Epidermal melanocyte (primary cell): ENCODE measurements at regions not wholly inside any gene's neighbourhood (a gene's known extent, or its start where the extent isn't known, plus 50 kb on each side); places are given as distances from the start of the nearest gene placed in this dataset.
"Not testable (repeated sequence)": the region's sequence is repeated elsewhere in the genome, so short reads cannot be mapped to it uniquely, and the experiment has no call there.

Experiments used
- DNase-seq: peaks from one replicate; pipeline ENCODE4 v3.0.0; 2011; ENCODE audit warnings: low spot score; ENCODE audit not compliant: insufficient read length

DNA sequence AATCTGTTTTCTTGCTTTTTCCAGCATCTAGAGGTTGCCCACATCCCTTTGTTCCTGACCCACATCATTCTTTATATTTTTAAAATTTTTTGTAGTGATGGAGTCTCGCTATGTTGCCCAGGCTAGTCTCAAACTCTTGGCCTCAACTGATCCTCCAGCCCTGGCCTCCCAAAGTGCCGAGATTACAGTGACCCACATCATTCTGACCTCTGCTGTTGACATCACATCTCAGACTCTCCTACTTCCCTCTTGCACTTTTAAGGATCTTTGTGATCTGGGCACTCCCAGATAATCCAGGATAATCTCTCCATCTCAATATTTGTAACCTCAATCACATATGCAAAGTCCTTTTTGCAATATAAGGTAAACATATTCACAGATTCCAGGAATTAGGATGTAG, 266.6 kb downstream of the MEX3B start:
- no peak for DNase-seq

DNA sequence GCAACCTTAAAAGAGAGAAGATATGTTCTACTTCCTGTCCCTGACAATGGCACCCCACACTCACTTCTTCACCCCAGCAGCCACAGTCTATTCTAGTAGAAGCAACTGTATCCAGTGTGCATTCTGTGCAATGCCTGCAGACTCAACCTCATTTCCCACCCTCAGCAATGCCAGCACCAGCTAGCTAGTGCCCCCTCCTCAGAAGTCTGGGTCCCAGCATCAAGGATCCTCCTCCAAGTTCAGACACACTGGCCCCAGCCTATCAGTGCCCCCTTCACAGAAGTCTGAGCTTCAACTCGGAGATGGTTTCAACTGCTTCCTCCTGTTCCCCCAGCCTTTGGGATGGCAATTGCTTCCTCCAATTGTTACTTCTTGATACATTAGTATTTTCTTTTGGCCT, 268.3 kb downstream of the MEX3B start:
- no peak for DNase-seq

DNA sequence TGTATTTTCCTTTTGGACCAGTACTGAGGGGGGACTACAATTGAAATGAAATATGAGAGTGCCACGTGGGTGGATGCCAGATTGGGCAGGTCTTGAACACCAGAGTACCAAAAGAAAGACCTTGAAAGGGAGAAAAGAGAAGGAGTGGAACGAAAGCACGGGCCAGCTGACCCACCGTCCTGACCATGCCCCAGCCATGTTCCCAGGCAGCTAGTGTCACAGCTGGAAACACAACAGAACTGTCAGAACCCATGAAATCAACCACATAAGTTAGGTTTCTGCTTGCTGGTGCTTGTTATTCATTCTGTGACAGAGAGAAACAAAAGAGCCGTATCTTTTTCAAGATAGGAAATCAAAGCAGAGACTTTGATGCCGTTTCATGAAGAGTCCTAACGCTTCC, 268.8 kb downstream of the MEX3B start:
- no peak for DNase-seq

DNA sequence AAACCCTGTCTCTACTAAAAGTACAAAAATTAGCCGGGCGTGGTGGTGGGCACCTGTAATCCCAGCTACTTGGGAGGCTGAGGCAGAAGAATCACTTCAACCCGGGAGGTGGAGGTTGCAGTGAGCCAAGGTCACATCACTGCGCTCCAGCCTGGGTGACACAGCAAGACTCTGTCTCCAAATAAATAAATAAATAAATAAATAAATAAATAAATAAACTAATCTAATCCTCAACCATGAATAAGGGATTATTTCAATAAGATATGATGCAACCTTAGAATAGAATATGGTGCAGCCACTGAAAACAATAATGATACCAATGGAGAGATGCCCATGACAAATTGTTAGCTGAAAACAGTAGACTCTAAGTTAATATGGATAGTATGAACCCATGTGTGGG, 270.0 kb downstream of the MEX3B start:
- DNase-seq: not testable (repeated sequence)

DNA sequence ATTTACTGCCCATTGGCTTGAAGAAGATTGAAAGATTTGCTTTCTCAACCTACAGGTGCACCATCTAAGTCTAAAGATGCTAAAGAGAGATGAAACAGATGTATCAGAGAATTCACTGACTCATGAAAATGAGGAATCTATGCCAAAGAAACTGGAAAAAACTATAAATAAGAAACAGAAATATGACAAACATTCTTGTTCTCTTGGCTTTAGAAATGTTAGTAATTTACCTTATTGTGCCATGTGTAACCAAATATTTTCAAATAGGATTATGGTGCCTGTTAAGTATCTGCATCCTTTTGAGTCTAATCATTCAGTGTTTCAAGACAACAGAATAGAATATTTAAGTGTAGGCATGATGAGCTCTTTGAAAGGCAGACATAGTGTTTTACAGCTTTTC, 271.5 kb downstream of the MEX3B start:
- DNase-seq: no peak

DNA sequence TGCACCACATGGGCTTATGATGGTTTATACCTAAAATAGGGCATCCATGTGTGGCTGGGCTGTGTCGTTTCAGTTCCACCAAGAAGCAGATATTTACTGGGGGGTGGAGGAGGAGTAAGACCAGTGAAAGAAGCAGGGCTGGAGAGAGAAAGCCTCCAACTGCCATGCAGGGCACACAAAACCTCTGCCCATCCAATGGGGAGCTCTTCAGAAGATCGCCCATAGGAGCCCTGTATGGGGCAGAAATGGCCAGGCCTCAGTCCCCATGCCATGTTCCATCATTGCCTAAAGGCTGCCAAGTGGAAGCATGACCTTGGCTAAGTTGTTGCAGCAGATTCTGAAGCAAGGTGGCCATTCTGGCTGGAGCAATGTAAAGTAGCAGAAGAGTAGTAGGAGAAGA, 277.0 kb downstream of the MEX3B start:
- DNase-seq: no peak

DNA sequence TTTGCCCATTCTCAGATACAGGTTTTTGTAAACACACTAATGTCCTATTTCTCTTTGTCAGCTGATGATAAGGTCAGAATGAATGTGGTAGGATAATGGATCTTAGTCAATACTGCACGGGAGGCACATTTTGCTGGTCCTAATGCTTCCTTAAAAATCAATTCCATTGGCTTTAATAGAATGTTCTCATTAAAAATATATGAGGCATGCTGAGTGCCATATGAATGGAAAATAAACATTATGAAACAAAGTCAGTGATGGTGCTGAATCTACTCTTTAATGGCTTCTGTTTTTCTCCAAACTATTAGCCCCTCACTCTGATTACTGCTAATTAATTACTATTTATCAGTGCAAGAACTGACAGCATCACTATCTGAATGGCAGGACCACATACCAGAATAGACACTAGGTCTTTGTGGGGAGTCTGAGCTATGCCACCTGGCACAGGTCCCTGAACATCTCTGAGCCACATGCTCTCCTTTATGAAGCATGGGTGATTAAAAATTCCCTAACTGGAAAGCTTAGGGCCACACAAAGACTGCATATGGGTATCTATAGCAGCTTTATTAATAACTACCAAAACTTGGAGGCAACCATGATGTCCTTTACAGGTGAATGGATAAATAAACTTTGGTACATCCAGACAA, 278.9 kb downstream of the MEX3B start:
- no peak for DNase-seq

DNA sequence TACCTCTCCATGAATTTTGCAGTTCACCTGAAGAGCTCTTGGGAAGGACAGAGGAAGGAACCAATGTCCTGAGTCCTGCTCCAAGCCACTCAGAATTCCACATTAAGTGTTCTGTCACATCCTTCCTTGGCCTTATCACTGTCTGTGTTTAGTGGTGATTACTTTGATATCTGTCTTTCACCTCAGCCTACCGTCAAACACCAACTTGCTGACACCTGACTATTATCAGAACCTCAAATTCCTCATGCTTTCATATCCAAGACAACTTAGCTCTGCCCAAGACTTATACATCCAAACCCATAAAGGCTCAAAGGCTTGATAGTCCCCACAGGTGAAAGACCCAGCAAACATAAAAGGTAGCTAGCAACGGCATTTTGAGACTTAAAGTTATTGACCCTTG, 280.0 kb downstream of the MEX3B start:
- no peak for DNase-seq

DNA sequence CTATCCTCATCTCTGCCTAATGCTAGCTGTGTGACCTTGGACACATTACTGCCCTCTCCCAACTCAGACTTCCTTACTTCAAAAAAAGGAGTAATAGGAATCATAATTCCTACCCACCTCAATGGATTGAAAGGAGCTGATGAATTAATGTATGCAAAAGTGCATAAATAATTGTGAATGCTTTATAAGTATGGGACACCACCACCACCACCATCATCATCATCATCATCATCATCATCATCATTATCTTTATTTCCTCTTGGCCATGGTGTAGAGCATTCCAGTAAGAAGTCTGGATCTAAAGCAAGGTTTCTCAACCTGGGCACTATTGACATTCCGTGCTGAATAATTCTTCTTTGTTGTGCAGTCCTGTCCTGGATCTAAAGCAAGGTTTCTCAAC, 282.5 kb downstream of the MEX3B start:
- DNase-seq: no peak

DNA sequence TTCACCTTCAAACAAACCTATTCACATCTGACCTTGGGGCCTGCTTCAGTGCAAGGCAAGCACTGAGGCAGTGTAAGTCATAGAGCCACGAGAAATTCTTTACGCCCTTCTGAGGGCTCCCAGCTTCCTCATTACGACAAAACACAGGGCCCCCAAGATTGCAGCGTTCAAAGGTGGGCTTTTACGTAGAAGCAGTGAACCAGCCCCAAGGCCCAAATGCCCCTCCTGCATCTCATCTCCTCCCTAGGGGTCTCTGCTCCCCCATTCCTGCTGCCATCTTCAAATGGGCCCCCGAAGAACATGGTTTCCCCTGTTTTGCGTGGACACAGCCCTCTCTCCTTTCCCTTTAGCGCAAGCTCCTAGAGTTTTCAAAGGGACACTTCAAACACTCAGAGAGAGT, 285.1 kb downstream of the MEX3B start:
- no peak for DNase-seq

DNA sequence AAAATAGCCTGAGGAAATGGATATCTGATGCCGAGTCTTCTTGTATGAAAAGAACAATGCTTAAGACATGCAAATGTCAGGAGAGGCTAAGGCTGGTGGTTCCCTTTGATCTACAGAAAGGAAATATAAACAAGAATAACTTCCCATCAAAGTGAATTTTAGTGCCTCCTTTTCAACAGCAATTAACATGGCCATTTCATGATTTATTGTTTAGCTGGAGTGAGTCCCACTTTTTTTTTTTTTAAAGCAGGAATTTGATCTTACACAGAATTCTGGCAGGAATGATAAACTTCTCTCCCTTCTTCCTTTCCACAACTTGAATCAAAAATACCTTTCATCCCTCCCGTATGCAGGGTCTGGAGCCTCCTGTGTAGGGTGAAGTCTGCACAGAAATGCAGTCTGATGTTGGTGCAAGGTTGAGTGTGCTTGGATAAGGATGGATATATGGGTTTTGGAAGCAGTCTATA, 287.0 kb downstream of the MEX3B start:
- DNase-seq: no peak

DNA sequence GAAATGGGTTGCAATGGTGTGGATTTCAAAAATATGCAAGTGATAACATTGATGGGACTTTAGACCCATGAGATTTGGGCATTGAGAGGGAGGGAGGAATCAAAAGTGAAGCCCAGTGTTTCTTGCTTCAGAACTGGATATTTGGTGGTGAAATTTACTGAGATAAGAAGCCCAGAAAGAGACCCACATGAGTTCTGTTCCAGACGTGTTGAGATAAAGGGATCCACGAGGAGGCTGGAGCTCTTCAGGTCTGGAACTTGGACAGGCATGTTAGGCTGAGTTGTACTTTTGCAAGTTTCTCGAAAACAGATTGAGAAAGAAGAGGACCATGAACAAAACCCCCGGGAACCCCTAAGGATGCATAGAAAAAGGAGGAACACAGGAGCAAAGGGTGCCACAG, 290.2 kb downstream of the MEX3B start:
- DNase-seq: no peak

DNA sequence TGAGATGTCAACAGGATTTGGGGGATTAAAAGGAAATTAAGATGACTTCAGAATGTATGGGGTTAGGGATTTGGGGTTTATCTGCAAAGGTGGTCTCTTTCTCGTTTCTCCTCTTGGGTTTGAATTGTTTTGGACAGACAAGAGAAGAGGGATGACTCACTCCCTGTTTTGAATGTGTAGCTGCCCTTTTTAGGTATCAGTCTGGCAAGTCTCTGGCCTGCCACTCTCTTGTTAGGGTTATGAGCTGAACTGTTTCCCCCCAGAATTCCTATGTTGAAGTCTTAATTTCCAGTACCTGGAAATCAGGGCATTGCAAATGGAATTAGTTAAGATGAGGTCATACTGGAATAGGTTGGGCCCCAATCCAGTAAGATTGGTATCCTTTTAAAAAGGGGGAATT, 291.7 kb downstream of the MEX3B start:
- DNase-seq: no peak

DNA sequence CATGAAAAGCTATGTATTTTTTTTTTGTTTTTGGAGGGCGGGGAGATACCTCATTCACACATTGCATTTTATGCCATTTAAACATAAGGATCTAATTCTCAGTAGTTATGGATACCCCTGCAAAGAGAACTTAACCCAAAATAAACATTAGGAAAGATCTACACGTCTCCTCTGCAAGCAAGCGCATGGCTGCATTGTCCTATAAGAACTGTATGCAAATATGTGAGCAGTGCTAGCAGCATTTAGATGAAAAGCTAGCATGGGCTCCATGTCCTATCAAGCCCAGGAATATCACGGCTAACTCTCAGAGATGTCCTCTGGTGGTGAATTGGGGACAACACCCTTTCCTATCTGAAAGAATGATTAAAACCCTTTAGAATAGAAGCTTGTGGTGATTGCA, 292.8 kb downstream of the MEX3B start:
- no peak for DNase-seq

DNA sequence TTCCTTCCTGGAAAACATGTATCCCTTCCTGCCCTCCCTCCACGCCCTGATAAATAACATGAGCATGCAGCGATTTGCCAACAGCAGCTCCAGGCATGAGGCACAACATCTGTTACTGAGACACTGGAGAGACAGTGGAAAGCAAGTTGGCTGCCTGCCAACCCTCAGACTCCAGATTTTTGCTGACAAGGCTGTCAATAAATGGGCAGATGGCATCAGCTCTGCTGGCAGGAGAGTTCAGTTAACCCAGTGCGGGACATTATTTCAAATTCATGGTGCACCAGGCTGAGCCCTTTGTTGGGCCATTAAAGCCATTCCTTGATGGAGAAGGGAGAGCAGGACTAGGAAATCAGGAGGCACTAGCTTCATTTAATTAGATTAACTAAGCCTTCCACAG, 293.3 kb downstream of the MEX3B start:
- DNase-seq: peak; percentile 75

DNA sequence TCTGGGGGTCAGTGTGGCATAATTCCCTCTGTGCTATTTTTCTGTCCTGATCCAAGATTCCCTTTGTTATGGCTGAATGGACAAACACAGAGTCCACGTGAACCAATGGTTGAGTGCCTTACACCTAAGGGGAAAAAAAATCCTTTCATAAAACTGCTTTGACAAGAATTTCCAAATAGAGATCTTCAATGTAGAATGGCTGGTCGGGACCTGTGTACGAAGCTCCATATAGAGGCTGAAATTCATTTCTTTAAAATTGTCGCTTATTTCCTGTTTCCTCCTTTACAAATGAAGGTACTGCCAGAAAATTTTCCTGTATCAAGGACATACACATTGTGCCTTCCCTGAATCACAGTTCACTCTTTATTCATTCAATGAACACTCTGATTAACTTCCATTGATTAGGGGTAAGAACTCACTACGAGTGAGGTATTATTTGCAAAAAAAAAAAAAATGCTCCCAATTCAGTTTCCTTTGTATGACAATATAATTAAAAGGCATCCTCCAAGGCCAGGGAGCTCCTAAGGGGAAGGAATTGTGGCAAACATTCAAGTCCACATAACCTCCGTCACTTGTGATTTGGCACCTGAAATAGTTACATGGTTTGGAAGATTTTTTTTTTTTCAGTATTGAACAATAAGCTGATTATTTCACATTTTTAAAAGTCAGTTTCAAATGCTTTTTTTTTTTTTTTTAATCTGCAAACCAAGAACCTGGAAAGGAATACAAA, 293.8 kb downstream of the MEX3B start:
- no peak for DNase-seq

DNA sequence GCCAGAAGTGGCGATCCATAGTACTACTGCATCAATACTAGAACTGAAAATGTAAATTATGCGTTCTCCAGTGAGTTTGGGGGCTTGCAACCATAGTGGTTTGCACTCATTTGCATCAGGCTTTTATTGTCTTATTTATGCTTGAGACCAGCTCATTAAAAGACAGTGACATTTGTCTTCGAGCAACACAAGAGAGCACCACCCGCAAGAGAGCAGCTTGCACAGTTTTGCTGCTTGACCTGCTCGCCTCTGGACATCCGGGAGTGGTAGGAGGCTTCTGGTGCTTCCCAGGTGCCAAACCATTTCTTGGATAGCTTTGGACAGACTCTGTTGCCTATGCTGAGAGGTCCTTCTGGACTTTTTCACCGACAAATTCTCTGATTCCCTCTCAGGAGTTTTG, 294.6 kb downstream of the MEX3B start:
- no peak for DNase-seq

DNA sequence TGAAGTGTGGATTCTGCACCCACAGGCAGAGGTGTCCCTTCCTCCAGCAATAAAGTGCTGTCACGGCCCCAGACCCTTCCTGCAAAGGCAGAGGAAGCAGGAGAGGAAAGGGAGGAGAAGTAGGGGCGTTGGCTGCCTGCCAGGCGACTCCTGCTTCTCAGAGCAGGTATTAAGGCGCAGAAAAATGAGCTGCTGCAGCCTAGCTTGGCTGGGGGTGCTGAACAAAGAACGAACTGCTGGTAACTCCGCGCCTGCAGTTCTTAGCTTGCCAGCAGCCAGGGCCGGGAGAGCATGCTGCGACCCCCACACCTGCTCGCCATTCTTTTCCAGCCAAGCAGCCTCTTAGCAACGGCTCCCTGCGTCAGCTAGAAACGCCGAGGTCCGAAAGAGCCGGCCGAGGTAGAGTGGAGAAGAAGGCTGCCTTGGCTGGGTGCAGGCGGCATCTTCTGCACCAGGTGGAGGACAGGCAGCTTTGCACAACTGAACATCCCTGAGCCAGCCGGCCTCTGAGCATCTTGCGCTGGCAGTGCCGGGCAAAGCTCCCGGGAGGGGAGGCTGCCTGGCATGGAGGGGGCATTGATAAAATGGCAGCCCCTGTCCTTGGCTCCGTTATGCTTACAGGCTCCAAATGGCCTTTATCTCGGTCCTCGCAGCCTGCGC, 296.0 kb downstream of the MEX3B start:
- no peak for DNase-seq

DNA sequence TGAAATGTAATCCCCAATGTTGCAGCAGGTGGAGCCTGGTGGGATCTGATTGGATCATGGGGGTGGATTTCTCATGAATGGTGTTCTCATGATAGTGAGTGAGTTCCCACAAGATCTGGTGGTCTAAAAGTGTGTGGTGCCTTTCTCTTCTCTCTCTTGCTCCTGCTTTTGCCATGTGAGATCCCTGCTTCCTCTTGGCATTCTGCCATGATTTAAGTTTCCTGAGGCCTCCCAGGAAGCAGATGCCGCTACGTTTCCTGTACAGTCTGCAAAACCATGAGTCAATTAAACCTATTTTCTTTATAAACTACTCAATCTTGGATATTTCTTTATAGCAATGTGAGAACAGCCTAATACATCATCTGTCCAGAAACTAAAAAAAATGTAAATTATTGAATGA, 298.3 kb downstream of the MEX3B start:
- DNase-seq: no peak

DNA sequence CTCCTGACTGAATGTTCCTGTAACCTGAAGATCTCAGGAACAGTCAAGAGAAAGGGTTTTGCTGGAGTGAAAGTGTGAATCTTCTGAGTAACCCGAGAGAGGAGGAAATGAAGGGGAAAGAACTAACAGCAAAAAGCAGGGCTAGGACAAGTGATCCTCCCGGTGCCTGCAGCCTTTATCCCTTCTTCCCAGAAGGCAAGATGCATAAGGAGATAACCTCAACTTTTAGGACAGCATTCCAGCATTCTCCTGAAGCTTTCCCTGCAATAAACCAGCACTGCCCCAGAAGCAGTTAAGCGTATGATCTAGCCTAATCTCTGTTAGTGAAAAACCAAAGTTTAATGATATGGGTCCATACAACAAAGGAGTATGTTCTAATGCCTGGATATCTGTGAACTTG, 298.8 kb downstream of the MEX3B start:
- DNase-seq: no peak

DNA sequence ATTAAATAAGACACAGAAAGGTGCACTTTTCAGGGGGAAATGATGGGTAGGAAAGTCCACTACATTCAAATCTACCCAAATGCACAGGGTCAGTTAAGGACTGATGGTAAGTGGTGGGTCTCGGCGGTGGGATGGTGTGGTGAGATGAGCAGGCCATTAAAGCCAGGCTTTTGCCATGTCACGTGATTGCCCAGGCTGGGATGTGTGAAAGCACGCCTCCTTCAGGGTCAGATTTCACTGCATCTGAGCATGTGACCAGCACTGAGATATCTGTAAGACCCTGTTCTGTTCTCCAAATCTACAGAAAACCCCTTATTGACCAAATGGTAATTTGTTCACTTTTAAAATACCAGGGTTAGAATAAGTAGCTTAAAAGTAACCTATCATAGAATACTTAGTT, 301.5 kb downstream of the MEX3B start:
- no peak for DNase-seq

DNA sequence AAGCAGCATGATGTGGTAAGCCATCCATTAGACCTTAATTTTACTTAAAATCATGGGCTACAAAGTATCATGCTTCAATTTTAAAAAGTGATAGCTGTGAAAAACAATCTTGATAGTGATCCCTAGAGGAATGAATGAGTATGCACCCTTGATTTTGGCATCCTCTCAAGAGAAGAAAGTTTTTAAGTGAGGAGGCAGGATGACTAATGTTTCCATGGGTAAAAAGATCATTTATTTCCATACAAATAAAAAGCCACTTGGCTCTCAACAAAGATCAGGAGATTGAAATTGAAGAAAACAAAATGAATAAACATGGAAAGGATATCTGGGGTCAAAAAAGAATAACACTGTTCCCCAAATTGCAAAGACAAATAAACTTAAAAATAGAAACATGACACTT, 305.4 kb downstream of the MEX3B start:
- DNase-seq: no peak

DNA sequence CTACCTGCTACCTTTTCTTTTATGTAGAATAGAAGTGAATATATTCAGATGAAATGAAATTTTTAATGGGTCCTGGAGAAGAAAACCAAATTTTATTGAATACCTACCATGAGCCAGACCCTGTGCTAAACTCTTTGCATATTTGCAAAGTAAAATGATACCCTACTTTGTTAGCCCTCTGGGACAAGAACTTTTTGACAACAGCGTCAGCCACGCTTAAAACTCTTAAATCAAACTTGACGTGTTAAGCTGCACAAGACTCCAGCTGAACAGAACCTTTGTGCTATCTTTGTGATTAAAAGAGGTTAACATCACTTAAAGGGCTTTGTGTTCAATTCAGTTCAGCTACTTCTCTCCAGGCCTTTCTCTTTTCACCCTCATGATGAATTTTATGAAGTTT, 316.5 kb downstream of the MEX3B start:
- no peak for DNase-seq
